ENCODE measurements at regions not wholly inside any gene's neighbourhood (a gene's known extent, or its start where the extent isn't known, plus 50 kb on each side); places are given as distances from the start of the nearest gene placed in this dataset.

- TF ChIP-seq, protein P1, sequence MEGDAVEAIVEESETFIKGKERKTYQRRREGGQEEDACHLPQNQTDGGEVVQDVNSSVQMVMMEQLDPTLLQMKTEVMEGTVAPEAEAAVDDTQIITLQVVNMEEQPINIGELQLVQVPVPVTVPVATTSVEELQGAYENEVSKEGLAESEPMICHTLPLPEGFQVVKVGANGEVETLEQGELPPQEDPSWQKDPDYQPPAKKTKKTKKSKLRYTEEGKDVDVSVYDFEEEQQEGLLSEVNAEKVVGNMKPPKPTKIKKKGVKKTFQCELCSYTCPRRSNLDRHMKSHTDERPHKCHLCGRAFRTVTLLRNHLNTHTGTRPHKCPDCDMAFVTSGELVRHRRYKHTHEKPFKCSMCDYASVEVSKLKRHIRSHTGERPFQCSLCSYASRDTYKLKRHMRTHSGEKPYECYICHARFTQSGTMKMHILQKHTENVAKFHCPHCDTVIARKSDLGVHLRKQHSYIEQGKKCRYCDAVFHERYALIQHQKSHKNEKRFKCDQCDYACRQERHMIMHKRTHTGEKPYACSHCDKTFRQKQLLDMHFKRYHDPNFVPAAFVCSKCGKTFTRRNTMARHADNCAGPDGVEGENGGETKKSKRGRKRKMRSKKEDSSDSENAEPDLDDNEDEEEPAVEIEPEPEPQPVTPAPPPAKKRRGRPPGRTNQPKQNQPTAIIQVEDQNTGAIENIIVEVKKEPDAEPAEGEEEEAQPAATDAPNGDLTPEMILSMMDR (IDR thresholded peaks at IDR 0.05 in 4 of 5, conservative IDR thresholded peaks at IDR 0.05 in 1 of 5): no peak
- no peak for TF ChIP-seq POLR2A (IDR thresholded peaks at IDR 0.05)
- no peaks in the 10 kb centered on the region for H3K27me3 ChIP-seq
- H3K4me3 ChIP-seq: no peak overlapping the region
- DNase-seq: peak; percentile 2 to 66
- no peak overlapping the region for H3K27ac ChIP-seq
- intact Hi-C loops (cut with DNase I; ENCODE audit: low total_unique reads): no loop called here
- no peaks in the 10 kb centered on the region for H3K9me3 ChIP-seq
- in situ Hi-C loops (cut with MboI; ENCODE audit: low sequenced_read_pairs in 4 of 4): no loop called here
- H3K4me1 ChIP-seq: no peaks in the 10 kb centered on the region
- peak; percentile 54 to 90 for ATAC-seq
- H3K36me3 ChIP-seq: no peaks in the 10 kb centered on the region
Observed at GRCh38 chr18:5729983-5730699, 165.2 kb downstream of the TMEM200C start.

- in situ Hi-C loops (cut with MboI; ENCODE audit: low sequenced_read_pairs in 4 of 4): no loop called here
- Histone ChIP-seq H3K27me3 (no peaks in the 10 kb centered on the region), H3K4me1 (no peaks in the 10 kb centered on the region), H3K4me3 (no peak overlapping the region), H3K36me3 (no peaks in the 10 kb centered on the region), H3K9me3 (no peaks in the 10 kb centered on the region), H3K27ac (no peak overlapping the region)
- TF ChIP-seq POLR2A (IDR thresholded peaks at IDR 0.05): no peak
- TF ChIP-seq, protein P1 (IDR thresholded peaks at IDR 0.05 in 4 of 5, conservative IDR thresholded peaks at IDR 0.05 in 1 of 5): no peak
- ATAC-seq: no peak
- no peak for DNase-seq
- intact Hi-C loops (cut with DNase I; ENCODE audit: low total_unique reads): no loop called here
Observed at GRCh38 chr18:5728531-5728930, 166.8 kb downstream of the TMEM200C start.

DNA sequence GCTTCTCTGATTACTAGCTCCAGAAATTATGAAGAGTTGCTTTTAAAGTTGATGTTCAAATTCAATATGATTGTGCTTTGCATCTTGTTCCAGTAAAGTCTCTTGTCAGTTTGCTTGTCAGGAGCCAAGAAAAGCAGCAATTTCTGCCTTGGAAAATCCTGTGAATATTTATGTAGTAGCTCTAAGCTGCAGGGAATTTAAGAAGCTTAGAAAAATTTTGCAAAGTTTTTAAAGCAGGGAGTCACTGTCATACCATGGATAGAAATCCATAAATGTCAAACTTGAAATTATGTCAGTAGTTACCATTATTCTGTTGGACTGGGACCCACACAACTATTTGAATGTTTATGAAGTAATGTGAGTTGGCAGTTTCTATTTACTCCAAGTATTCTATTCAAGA, 169.3 kb downstream of the TMEM200C start:
- in situ Hi-C loops (cut with MboI; ENCODE audit: low sequenced_read_pairs in 4 of 4): no loop called here
- H3K27me3 ChIP-seq: no peaks in the 10 kb centered on the region
- intact Hi-C loops (cut with DNase I; ENCODE audit: low total_unique reads): no loop called here
- no peaks in the 10 kb centered on the region for H3K9me3 ChIP-seq
- H3K27ac ChIP-seq: no peak overlapping the region
- ATAC-seq: no peak
- no peak for DNase-seq
- TF ChIP-seq, protein P1 (IDR thresholded peaks at IDR 0.05 in 4 of 5, conservative IDR thresholded peaks at IDR 0.05 in 1 of 5): no peak
- no peak for TF ChIP-seq POLR2A (IDR thresholded peaks at IDR 0.05)
- H3K36me3 ChIP-seq: no peaks in the 10 kb centered on the region
- H3K4me1 ChIP-seq: no peaks in the 10 kb centered on the region
- no peak overlapping the region for H3K4me3 ChIP-seq

DNA sequence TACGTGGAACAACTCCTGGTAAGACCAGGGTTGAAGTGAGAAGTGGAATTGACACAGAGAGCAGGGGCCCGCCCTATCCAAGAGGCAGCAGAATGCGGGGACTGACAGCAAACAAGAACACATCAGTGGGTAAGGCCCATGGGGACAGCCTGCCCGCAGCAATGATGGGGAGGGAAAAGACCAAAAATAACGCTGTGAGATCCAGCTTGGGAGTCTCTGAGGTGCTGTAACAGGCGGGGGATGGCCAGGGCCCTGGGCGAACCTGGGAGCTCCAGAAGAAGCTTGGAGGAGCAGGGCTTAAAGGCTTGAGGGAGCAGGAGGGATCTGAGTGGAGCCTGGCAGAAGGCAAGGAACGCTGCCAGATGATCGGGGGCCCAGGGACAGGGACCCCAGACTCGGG, 173.4 kb downstream of the TMEM200C start:
- TF ChIP-seq, protein P1 (IDR thresholded peaks at IDR 0.05 in 4 of 5, conservative IDR thresholded peaks at IDR 0.05 in 1 of 5): no peak
- no peak for TF ChIP-seq POLR2A (IDR thresholded peaks at IDR 0.05)
- intact Hi-C loops (cut with DNase I; ENCODE audit: low total_unique reads): no loop called here

DNA sequence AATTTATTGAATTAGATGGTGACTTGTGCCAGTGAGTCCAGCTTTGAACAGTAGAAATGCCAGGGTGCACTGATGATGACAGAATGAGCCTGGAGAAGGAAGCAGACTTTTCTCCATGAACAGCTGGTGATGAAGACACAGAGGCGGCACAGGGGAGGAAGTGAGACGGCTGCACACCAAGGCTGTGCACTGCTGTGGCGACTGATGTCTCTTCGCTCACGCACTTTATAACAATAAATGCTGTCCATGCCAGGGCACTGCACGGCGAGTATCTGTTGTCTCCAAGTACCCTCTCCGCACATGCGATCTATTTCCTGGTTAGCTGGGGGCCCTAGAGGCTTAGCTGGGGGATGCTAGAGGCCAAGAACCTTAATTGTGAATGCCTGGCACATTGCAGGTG, 175.2 kb downstream of the TMEM200C start:
- ATAC-seq (no peak), DNase-seq (no peak)
- H3K27me3 ChIP-seq: no peaks in the 10 kb centered on the region
- H3K4me3 ChIP-seq: no peak overlapping the region
- no peaks in the 10 kb centered on the region for H3K36me3 ChIP-seq
- intact Hi-C loops (cut with DNase I; ENCODE audit: low total_unique reads): no loop called here
- in situ Hi-C loops (cut with MboI; ENCODE audit: low sequenced_read_pairs in 4 of 4): no loop called here
- no peak overlapping the region for H3K27ac ChIP-seq
- no peaks in the 10 kb centered on the region for H3K4me1 ChIP-seq
- TF ChIP-seq, protein P1 (IDR thresholded peaks at IDR 0.05 in 4 of 5, conservative IDR thresholded peaks at IDR 0.05 in 1 of 5): no peak
- no peak for TF ChIP-seq POLR2A (IDR thresholded peaks at IDR 0.05)
- H3K9me3 ChIP-seq: no peaks in the 10 kb centered on the region

More for the DNA sequence above, 173.4 kb downstream of the TMEM200C start:
- no peaks in the 10 kb centered on the region for H3K36me3 ChIP-seq
- H3K4me3 ChIP-seq: no peak overlapping the region
- no peaks in the 10 kb centered on the region for H3K9me3 ChIP-seq
- ATAC-seq: no peak
- in situ Hi-C loops (cut with MboI; ENCODE audit: low sequenced_read_pairs in 4 of 4): no loop called here
- no peak overlapping the region for H3K27ac ChIP-seq
- no peaks in the 10 kb centered on the region for H3K27me3 ChIP-seq
- no peak for DNase-seq
- H3K4me1 ChIP-seq: no peaks in the 10 kb centered on the region
